Naive thymus-derived CD4-positive, alpha-beta T cell (primary cell): ENCODE measurements at regions not wholly inside any gene's neighbourhood (a gene's known extent, or its start where the extent isn't known, plus 50 kb on each side); places are given as distances from the start of the nearest gene placed in this dataset.

Experiments used
- ATAC-seq: fragments of 150-1000 bp; cut with Tn5 transposase; 2 replicates; pipeline ENCODE4 v1.10.0; 2021; ENCODE audit warnings: mild to moderate bottlenecking, moderate library complexity
- CTCF ChIA-PET: fragments of 350-600 bp; sonication (Branson Sonifier 250); formaldehyde crosslinking; loops from one replicate; lab custom pipeline; 2021; ENCODE audit warnings: antibody characterized with exemption; lab: Charles Lee
- POLR2A ChIA-PET: fragments of 350-600 bp; sonication (Branson Sonifier 250); formaldehyde crosslinking; loops from one replicate; lab custom pipeline; 2021; ENCODE audit warnings: antibody characterized with exemption, inconsistent platforms; lab: Charles Lee
- DNase-seq, 9 donors: peaks; one replicate each; pipeline versions ENCODE4 v3.0.0 to v3.0.0-alpha.2; 2020 to 2022; ENCODE audit warnings: mixed read lengths in 1 of 9
- H3K27ac ChIP-seq: one replicate; pipeline ENCODE4 v1.7.0; 2013; ENCODE audit warnings: mild to moderate bottlenecking, low read depth, low read length, moderate library complexity
- H3K27me3 ChIP-seq, 2 donors: one replicate each; pipeline ENCODE4 v1.7.0; 2013; ENCODE audit warnings: low read length in 2 of 2, mild to moderate bottlenecking in 2 of 2, moderate library complexity in 2 of 2; ENCODE audit not compliant: control insufficient read depth in 2 of 2, insufficient read depth in 2 of 2
- H3K36me3 ChIP-seq, 3 experiments: 1 replicate in 2 of 3; 2 replicates in 1 of 3; pipeline ENCODE4 v1.7.0; 2013; ENCODE audit warnings: low read length in 3 of 3, mild to moderate bottlenecking in 3 of 3, moderate library complexity in 1 of 3; ENCODE audit not compliant: insufficient read depth in 3 of 3, control insufficient read depth in 2 of 3
- H3K4me1 ChIP-seq, 2 donors: one replicate each; pipeline ENCODE4 v1.7.0; 2013; ENCODE audit warnings: low read length in 2 of 2, mild to moderate bottlenecking in 2 of 2, moderate library complexity in 1 of 2; ENCODE audit not compliant: control insufficient read depth in 2 of 2, insufficient read depth in 2 of 2
- H3K4me3 ChIP-seq: 2 replicates; pipeline ENCODE4 v1.7.0; 2013; ENCODE audit warnings: mild to moderate bottlenecking, low read length
- H3K9me3 ChIP-seq, 3 experiments: 1 replicate in 2 of 3; 2 replicates in 1 of 3; pipeline ENCODE4 v1.7.0; 2013; ENCODE audit warnings: low read length in 3 of 3; ENCODE audit not compliant: control insufficient read depth in 2 of 3
- H3K27ac Mint-ChIP-seq, 9 donors: one replicate each; pipeline ENCODE4 v1.8.0; 2020 to 2022; ENCODE audit warnings: mixed read lengths in 9 of 9, mild to moderate bottlenecking in 8 of 9, moderate library complexity in 5 of 9, inconsistent platforms in 2 of 9
- H3K27me3 Mint-ChIP-seq, 5 donors: one replicate each; pipeline ENCODE4 v1.8.0; 2021 to 2022; ENCODE audit warnings: mixed read lengths in 5 of 5, mild to moderate bottlenecking in 1 of 5
- H3K36me3 Mint-ChIP-seq, 5 donors: one replicate each; pipeline ENCODE4 v1.8.0; 2020 to 2022; ENCODE audit warnings: mixed read lengths in 5 of 5, mild to moderate bottlenecking in 3 of 5, inconsistent platforms in 1 of 5
- H3K4me1 Mint-ChIP-seq, 7 donors: one replicate each; pipeline ENCODE4 v1.8.0; 2020 to 2022; ENCODE audit warnings: mixed read lengths in 7 of 7, mild to moderate bottlenecking in 3 of 7, inconsistent platforms in 1 of 7
- H3K4me3 Mint-ChIP-seq, 10 donors: one replicate each; pipeline ENCODE4 v1.8.0; 2020 to 2022; ENCODE audit warnings: mild to moderate bottlenecking in 10 of 10, mixed read lengths in 10 of 10, moderate library complexity in 6 of 10, inconsistent platforms in 2 of 10
- H3K9me3 Mint-ChIP-seq, 11 donors: one replicate each; pipeline ENCODE4 v1.8.0; 2020 to 2022; ENCODE audit warnings: mixed read lengths in 11 of 11, mild to moderate bottlenecking in 4 of 11, inconsistent platforms in 1 of 11, moderate library complexity in 1 of 11
- intact Hi-C, 2 donors: fragments of 100-400 bp; cut with micrococcal nuclease; formaldehyde crosslinking; loops; one replicate each; pipeline ENCODE4 v1.15.1; 2023

GRCh38 chrX:16300831-16301230 is 133.6 kb downstream of the MAGEB17 start:
- no peaks in the 10 kb centered on the region for H3K9me3 ChIP-seq
- CTCF ChIA-PET: no interaction called here

GRCh38 chrX:16304751-16305150 is 137.5 kb downstream of the MAGEB17 start:
- Mint-ChIP-seq H3K27ac (no peak overlapping the region), H3K4me3 (no peak overlapping the region), H3K27me3 (peaks cover 0 to 9% (median 5%) of the 10 kb centered on the region in 5 donors), H3K4me1 (no peaks in the 10 kb centered on the region), H3K36me3 (no peaks in the 10 kb centered on the region), H3K9me3 (no peaks in the 10 kb centered on the region)
- Histone ChIP-seq H3K4me3 (no peak overlapping the region), H3K4me1 (no peaks in the 10 kb centered on the region), H3K36me3 (no peaks in the 10 kb centered on the region), H3K9me3 (no peaks in the 10 kb centered on the region), H3K27ac (no peak overlapping the region), H3K27me3 (no peaks in the 10 kb centered on the region)
- DNase-seq (no peak), ATAC-seq (no peak)
- POLR2A ChIA-PET: no interaction called here
- intact Hi-C loops: no loop called here
- CTCF ChIA-PET: no interaction called here

More at GRCh38 chrX:16300831-16301230, 133.6 kb downstream of the MAGEB17 start:
- intact Hi-C loops: no loop called here
- Histone ChIP-seq H3K27ac (no peak overlapping the region), H3K4me3 (no peak overlapping the region), H3K4me1 (no peaks in the 10 kb centered on the region), H3K36me3 (no peaks in the 10 kb centered on the region), H3K27me3 (no peaks in the 10 kb centered on the region)
- no peaks in the 10 kb centered on the region for H3K9me3 Mint-ChIP-seq
- no peak for ATAC-seq
- H3K4me1 Mint-ChIP-seq: no peaks in the 10 kb centered on the region
- POLR2A ChIA-PET: no interaction called here
- H3K27ac Mint-ChIP-seq: no peak overlapping the region
- peaks cover 0 to 10% (median 2%) of the 10 kb centered on the region in 5 donors for H3K27me3 Mint-ChIP-seq
- H3K36me3 Mint-ChIP-seq: no peaks in the 10 kb centered on the region
- DNase-seq: no peak
- H3K4me3 Mint-ChIP-seq: no peak overlapping the region

- no peaks in the 10 kb centered on the region for H3K36me3 Mint-ChIP-seq
- intact Hi-C loops: no loop called here
These were observed 137.9 kb downstream of the MAGEB17 start for GRCh38 chrX:16305187-16305586.

GRCh38 chrX:16307950-16308349 is 140.7 kb downstream of the MAGEB17 start:
- H3K27me3 Mint-ChIP-seq: peaks cover 3 to 15% (median 13%) of the 10 kb centered on the region in 5 donors
- H3K4me1 Mint-ChIP-seq: no peaks in the 10 kb centered on the region
- CTCF ChIA-PET: no interaction called here
- Histone ChIP-seq H3K4me3 (no peak overlapping the region), H3K27ac (no peak overlapping the region), H3K27me3 (no peaks in the 10 kb centered on the region), H3K9me3 (no peaks in the 10 kb centered on the region), H3K36me3 (no peaks in the 10 kb centered on the region), H3K4me1 (no peaks in the 10 kb centered on the region)
- H3K27ac Mint-ChIP-seq: no peak overlapping the region
- intact Hi-C loops: no loop called here
- peaks cover 0 to 1% (median 0%) of the 10 kb centered on the region in 11 donors for H3K9me3 Mint-ChIP-seq
- no peak overlapping the region for H3K4me3 Mint-ChIP-seq
- POLR2A ChIA-PET: no interaction called here
- no peak for DNase-seq
- ATAC-seq: no peak
- no peaks in the 10 kb centered on the region for H3K36me3 Mint-ChIP-seq

More at GRCh38 chrX:16305187-16305586, 137.9 kb downstream of the MAGEB17 start:
- ATAC-seq: no peak
- POLR2A ChIA-PET: no interaction called here
- CTCF ChIA-PET: no interaction called here
- Mint-ChIP-seq H3K4me3 (no peak overlapping the region), H3K9me3 (no peaks in the 10 kb centered on the region), H3K27me3 (peaks cover 0 to 12% (median 8%) of the 10 kb centered on the region in 5 donors), H3K27ac (no peak overlapping the region), H3K4me1 (no peaks in the 10 kb centered on the region)
- DNase-seq: no peak
- Histone ChIP-seq H3K4me1 (no peaks in the 10 kb centered on the region), H3K36me3 (no peaks in the 10 kb centered on the region), H3K27ac (no peak overlapping the region), H3K27me3 (no peaks in the 10 kb centered on the region), H3K9me3 (no peaks in the 10 kb centered on the region), H3K4me3 (no peak overlapping the region)

GRCh38 chrX:16308773-16309172 is 141.5 kb downstream of the MAGEB17 start:
- DNase-seq (no peak), ATAC-seq (no peak)
- peaks cover 0 to 1% (median 0%) of the 10 kb centered on the region in 11 donors for H3K9me3 Mint-ChIP-seq
- no peaks in the 10 kb centered on the region for H3K36me3 Mint-ChIP-seq
- Histone ChIP-seq H3K27ac (no peak overlapping the region), H3K4me1 (no peaks in the 10 kb centered on the region), H3K36me3 (no peaks in the 10 kb centered on the region), H3K27me3 (no peaks in the 10 kb centered on the region), H3K4me3 (no peak overlapping the region), H3K9me3 (no peaks in the 10 kb centered on the region)
- no peak overlapping the region for H3K27ac Mint-ChIP-seq
- H3K27me3 Mint-ChIP-seq: peaks cover 3 to 15% (median 13%) of the 10 kb centered on the region in 5 donors
- H3K4me1 Mint-ChIP-seq: no peaks in the 10 kb centered on the region
- POLR2A ChIA-PET: no interaction called here
- H3K4me3 Mint-ChIP-seq: no peak overlapping the region
- CTCF ChIA-PET: no interaction called here
- intact Hi-C loops: no loop called here

GRCh38 chrX:16310326-16310725 is 143.0 kb downstream of the MAGEB17 start:
- Histone ChIP-seq H3K27ac (no peak overlapping the region), H3K27me3 (no peaks in the 10 kb centered on the region), H3K36me3 (no peaks in the 10 kb centered on the region), H3K4me3 (no peak overlapping the region), H3K4me1 (no peaks in the 10 kb centered on the region), H3K9me3 (no peaks in the 10 kb centered on the region)
- intact Hi-C loops: no loop called here
- H3K4me1 Mint-ChIP-seq: no peaks in the 10 kb centered on the region
- no peak for ATAC-seq
- no peak overlapping the region for H3K27ac Mint-ChIP-seq
- ChIA-PET POLR2A (no interaction called here), CTCF (no interaction called here)
- H3K9me3 Mint-ChIP-seq: peaks cover 0 to 1% (median 0%) of the 10 kb centered on the region in 11 donors
- no peak for DNase-seq
- H3K36me3 Mint-ChIP-seq: no peaks in the 10 kb centered on the region
- no peak overlapping the region for H3K4me3 Mint-ChIP-seq
- peaks cover 3 to 15% (median 13%) of the 10 kb centered on the region in 5 donors for H3K27me3 Mint-ChIP-seq

- Mint-ChIP-seq H3K4me3 (no peak overlapping the region), H3K27me3 (peaks cover 3 to 15% (median 13%) of the 10 kb centered on the region in 5 donors), H3K27ac (no peak overlapping the region), H3K4me1 (no peaks in the 10 kb centered on the region), H3K36me3 (no peaks in the 10 kb centered on the region), H3K9me3 (peaks cover 0 to 1% (median 0%) of the 10 kb centered on the region in 11 donors)
- intact Hi-C loops: no loop called here
- H3K27ac ChIP-seq: no peak overlapping the region
- no peak overlapping the region for H3K4me3 ChIP-seq
- ChIA-PET CTCF (no interaction called here), POLR2A (no interaction called here)
- no peaks in the 10 kb centered on the region for H3K27me3 ChIP-seq
- no peaks in the 10 kb centered on the region for H3K36me3 ChIP-seq
- H3K4me1 ChIP-seq: no peaks in the 10 kb centered on the region
- ATAC-seq (no peak), DNase-seq (no peak)
- H3K9me3 ChIP-seq: no peaks in the 10 kb centered on the region
These were observed 144.4 kb downstream of the MAGEB17 start for GRCh38 chrX:16311671-16312070.
